Esophagus muscularis mucosa (tissue), 4 donors: ENCODE measurements at regions not wholly inside any gene's neighbourhood (a gene's known extent, or its start where the extent isn't known, plus 50 kb on each side); places are given as distances from the start of the nearest gene placed in this dataset.

Source experiments
- DNase-seq: peaks from one replicate; pipeline ENCODE4 v3.0.0-alpha.2; 2017; ENCODE audit errors: extremely low spot score
- H3K27ac ChIP-seq, 4 donors: fragments of 200-600 bp; sonication (generic); replicated peaks in 1 of 4; 1 replicate in 3 of 4; 2 replicates in 1 of 4; pipeline ENCODE4 v1.5.1; 2016 to 2019; ENCODE audit warnings: mild to moderate bottlenecking in 1 of 4
- H3K27me3 ChIP-seq, 4 donors: fragments of 200-600 bp; sonication (generic); one replicate each; pipeline versions ENCODE4 v1.5.1 to v1.6.0; 2016 to 2019
- H3K36me3 ChIP-seq, 4 donors: fragments of 200-600 bp; sonication (generic); one replicate each; pipeline ENCODE4 v1.5.1; 2016 to 2019
- H3K4me1 ChIP-seq, 4 donors: fragments of 200-600 bp; sonication (generic); one replicate each; pipeline ENCODE4 v1.5.1; 2016 to 2019
- H3K4me3 ChIP-seq, 4 donors: fragments of 200-600 bp; sonication (generic); 1 replicate in 2 of 4; 2 replicates in 2 of 4; pipeline ENCODE4 v1.5.1; 2016 to 2019; ENCODE audit warnings: mild to moderate bottlenecking in 4 of 4, moderate library complexity in 1 of 4
- H3K9me3 ChIP-seq, 4 donors: fragments of 200-600 bp; sonication (generic); 1 replicate in 3 of 4; 2 replicates in 1 of 4; pipeline ENCODE4 v1.5.1; 2016 to 2019
- EP300 ChIP-seq: sonication (generic); formaldehyde crosslinking; IDR thresholded peaks from one replicate; pipeline ENCODE4 v1.6.1; 2017; ENCODE audit warnings: antibody characterized with exemption
- POLR2A ChIP-seq: fragments of 450-650 bp; IDR thresholded peaks from one replicate; pipeline ENCODE4 v1.6.1; 2017; ENCODE audit warnings: antibody characterized with exemption, moderate library complexity, mild to moderate bottlenecking, low read depth
- POLR2AphosphoS5 ChIP-seq, 2 donors: sonication (generic); formaldehyde crosslinking; IDR thresholded peaks; one replicate each; pipeline ENCODE4 v1.6.1; 2017; ENCODE audit warnings: antibody characterized with exemption in 2 of 2
- WGBS: methylation state at CpG from one replicate; pipeline ENCODE4 v1.1.5; 2018; 5-methylcytosine and 5-hydroxymethylcytosine counted together
- intact Hi-C: fragments of 100-400 bp; cut with DNase I; formaldehyde crosslinking; loops from one replicate; pipeline ENCODE4 v1.15.1; 2023
- TF ChIP-seq, protein P1 (sequence below), 3 experiments: fragments of 200-600 bp in 2 of 3; fragments of 450-650 bp in 1 of 3; sonication (generic) in 2 of 3; IDR thresholded peaks; one replicate each; pipeline ENCODE4 v1.5.1; 2017 to 2019; ENCODE audit warnings: antibody characterized with exemption in 3 of 3, mild to moderate bottlenecking in 2 of 3, moderate library complexity in 1 of 3

DNA sequence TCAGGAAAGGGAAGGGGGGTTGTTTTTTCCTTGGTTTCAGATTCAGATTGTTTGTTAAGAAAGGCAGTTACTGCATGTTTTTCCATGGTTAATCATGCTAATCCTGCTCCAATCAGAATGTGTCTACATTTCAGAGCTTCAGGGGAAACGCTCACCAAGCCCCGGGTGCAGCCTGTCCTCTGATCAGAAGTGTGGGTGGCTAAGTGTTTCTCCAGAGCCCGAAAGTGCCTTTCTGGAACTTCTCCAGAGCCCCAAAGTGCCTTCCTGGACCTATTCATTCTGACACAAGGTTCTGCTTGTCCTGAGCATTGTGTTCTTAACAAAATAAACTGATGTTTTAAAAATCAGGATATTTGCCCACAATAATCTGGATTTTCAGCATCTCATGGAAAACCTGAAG, 359.0 kb upstream of the ZNF521 start:
- H3K9me3 ChIP-seq = peaks cover 0 to 29% (median 4%) of the 10 kb centered on the region in 4 donors
- intact Hi-C loops = no loop called here
- WGBS = 52% methylated on average over 3 of the region's 3 CpGs
- H3K27ac ChIP-seq = no peak overlapping the region
- peaks cover 0 to 7% (median 0%) of the 10 kb centered on the region in 4 donors for H3K27me3 ChIP-seq
- TF ChIP-seq POLR2A (no peak), EP300 (no peak), POLR2AphosphoS5 (IDR thresholded peaks at IDR 0.05) (no peak)
- TF ChIP-seq, protein P1, sequence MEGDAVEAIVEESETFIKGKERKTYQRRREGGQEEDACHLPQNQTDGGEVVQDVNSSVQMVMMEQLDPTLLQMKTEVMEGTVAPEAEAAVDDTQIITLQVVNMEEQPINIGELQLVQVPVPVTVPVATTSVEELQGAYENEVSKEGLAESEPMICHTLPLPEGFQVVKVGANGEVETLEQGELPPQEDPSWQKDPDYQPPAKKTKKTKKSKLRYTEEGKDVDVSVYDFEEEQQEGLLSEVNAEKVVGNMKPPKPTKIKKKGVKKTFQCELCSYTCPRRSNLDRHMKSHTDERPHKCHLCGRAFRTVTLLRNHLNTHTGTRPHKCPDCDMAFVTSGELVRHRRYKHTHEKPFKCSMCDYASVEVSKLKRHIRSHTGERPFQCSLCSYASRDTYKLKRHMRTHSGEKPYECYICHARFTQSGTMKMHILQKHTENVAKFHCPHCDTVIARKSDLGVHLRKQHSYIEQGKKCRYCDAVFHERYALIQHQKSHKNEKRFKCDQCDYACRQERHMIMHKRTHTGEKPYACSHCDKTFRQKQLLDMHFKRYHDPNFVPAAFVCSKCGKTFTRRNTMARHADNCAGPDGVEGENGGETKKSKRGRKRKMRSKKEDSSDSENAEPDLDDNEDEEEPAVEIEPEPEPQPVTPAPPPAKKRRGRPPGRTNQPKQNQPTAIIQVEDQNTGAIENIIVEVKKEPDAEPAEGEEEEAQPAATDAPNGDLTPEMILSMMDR (IDR thresholded peaks at IDR 0.05) = no peak
- no peaks in the 10 kb centered on the region for H3K4me1 ChIP-seq
- H3K36me3 ChIP-seq = no peaks in the 10 kb centered on the region
- no peak overlapping the region for H3K4me3 ChIP-seq
- DNase-seq = no peak

DNA sequence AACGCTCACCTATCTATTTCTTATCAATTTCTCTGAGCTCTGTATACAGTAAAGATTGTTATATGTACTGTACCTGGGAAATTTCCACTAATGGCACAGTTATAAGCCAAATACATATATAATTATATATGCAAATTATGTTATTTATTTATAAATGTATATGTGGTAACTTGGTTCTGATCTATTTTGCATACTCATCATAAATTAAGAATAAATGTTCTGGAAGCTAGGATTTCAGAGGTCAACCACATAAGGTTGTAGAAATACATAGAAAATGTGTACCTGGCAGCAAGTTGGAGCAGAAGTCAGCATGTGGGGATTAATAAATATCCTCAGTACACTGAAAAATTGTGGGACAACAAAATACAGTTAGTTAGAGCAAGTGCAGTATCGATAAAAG, 353.7 kb upstream of the ZNF521 start:
- TF ChIP-seq POLR2AphosphoS5 (IDR thresholded peaks at IDR 0.05) = no peak
- TF ChIP-seq POLR2A = no peak
- no peak for TF ChIP-seq EP300
- TF ChIP-seq, protein P1 (IDR thresholded peaks at IDR 0.05) = no peak
- no peak overlapping the region for H3K27ac ChIP-seq
- H3K36me3 ChIP-seq = no peaks in the 10 kb centered on the region
- WGBS = 93% methylated on average over 2 of the region's 2 CpGs
- H3K4me1 ChIP-seq = no peaks in the 10 kb centered on the region
- no peaks in the 10 kb centered on the region for H3K9me3 ChIP-seq
- intact Hi-C loops = no loop called here
- H3K4me3 ChIP-seq = no peak overlapping the region
- DNase-seq = no peak
- no peaks in the 10 kb centered on the region for H3K27me3 ChIP-seq

DNA sequence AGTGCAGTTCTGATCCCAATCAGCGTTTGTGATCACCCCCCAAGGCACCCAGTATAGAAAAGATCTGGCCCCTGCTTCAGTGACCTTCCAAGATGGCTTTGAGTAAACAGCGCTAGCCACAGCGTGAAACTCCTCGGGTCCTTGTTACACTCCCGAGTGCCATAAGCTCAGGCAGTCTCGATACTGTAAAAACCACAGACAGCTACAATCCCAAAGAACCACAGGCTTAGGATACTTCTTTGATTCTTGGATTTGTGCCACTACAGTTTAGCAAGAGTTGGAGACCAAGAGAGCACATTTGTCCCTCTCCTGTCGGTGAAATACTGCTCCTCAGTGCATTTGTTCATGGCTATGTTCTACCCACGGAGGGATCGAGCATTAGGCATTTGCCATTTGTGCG, 352.5 kb upstream of the ZNF521 start:
- DNase-seq = no peak
- 91% methylated on average over 10 of the region's 10 CpGs for WGBS
- no peak overlapping the region for H3K4me3 ChIP-seq
- H3K27me3 ChIP-seq = no peaks in the 10 kb centered on the region
- TF ChIP-seq EP300 = no peak
- H3K27ac ChIP-seq = no peak overlapping the region
- intact Hi-C loops = no loop called here
- no peaks in the 10 kb centered on the region for H3K36me3 ChIP-seq
- no peaks in the 10 kb centered on the region for H3K9me3 ChIP-seq
- H3K4me1 ChIP-seq = no peaks in the 10 kb centered on the region

DNA sequence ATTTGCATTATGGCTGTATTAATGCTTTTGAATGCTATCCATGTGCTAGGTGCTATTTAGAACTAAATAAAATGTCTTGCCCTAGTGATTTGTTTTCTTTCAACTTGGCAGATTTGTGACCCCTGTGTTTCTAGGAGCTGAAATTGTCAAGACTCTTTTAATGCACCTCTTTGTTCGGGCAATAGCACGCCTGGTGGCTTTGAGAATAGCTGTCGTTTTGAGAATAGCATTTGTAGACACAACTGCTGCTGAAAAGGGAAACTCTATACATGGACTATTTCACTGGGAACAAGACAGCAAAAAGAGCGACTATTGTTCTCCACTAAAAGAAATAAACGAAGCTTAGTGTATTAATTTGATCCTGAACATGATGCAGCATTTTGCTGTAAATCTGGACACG, 352.1 kb upstream of the ZNF521 start:
- TF ChIP-seq EP300 (no peak), POLR2A (no peak), POLR2AphosphoS5 (IDR thresholded peaks at IDR 0.05) (no peak)
- TF ChIP-seq, protein P1 (IDR thresholded peaks at IDR 0.05) = no peak
- H3K27ac ChIP-seq = no peak overlapping the region
- H3K36me3 ChIP-seq = no peaks in the 10 kb centered on the region
- WGBS = 81% methylated on average over 6 of the region's 6 CpGs
- H3K4me3 ChIP-seq = no peak overlapping the region
- H3K9me3 ChIP-seq = no peaks in the 10 kb centered on the region
- intact Hi-C loops = no loop called here
- H3K4me1 ChIP-seq = no peaks in the 10 kb centered on the region
- H3K27me3 ChIP-seq = no peaks in the 10 kb centered on the region
- no peak for DNase-seq

DNA sequence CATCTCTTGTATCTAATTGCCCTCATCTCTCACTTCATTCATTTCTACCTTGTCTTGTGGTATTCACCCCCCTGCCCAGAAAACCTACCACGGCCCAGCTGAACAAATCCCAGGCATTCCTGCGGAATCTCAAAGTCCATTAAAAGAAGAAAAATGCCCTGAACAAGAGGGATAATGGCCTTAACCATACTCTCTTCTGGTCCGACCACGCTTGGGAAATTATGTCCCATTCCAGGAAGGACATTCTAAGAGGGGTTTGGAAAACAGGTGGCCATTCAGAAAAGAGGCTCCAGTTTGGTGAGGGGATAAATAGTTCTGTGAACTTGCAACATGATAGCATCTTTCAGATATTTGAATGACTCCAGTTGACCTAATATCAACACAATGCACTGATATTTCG, 349.9 kb upstream of the ZNF521 start:
- 91% methylated on average over 5 of the region's 5 CpGs for WGBS
- intact Hi-C loops = no loop called here
- Histone ChIP-seq H3K4me3 (no peak overlapping the region), H3K9me3 (no peaks in the 10 kb centered on the region), H3K27ac (no peak overlapping the region), H3K36me3 (no peaks in the 10 kb centered on the region), H3K4me1 (no peaks in the 10 kb centered on the region), H3K27me3 (no peaks in the 10 kb centered on the region)
- TF ChIP-seq, protein P1 (IDR thresholded peaks at IDR 0.05) = no peak
- TF ChIP-seq POLR2A (no peak), POLR2AphosphoS5 (IDR thresholded peaks at IDR 0.05) (no peak), EP300 (no peak)
- DNase-seq = no peak
